Mammary epithelial cell (primary cell): ENCODE measurements at regions not wholly inside any gene's neighbourhood (a gene's known extent, or its start where the extent isn't known, plus 50 kb on each side); places are given as distances from the start of the nearest gene placed in this dataset.

Experiments
- CTCF ChIP-seq, 2 donors: IDR thresholded peaks in 1 of 2; conservative IDR thresholded peaks in 1 of 2; 2 replicates each; pipeline ENCODE4 v1.5.1; 2011 to 2012; ENCODE audit warnings: inconsistent platforms in 2 of 2, low read length in 2 of 2, mild to moderate bottlenecking in 2 of 2, control low read depth in 1 of 2, low read depth in 1 of 2; ENCODE audit not compliant: insufficient read depth in 1 of 2; ENCODE audit errors: extremely low read depth in 1 of 2
- EZH2 ChIP-seq: IDR thresholded peaks from 2 replicates; pipeline ENCODE4 v1.6.1; 2012; ENCODE audit warnings: low read length, inconsistent platforms, borderline replicate concordance

- TF ChIP-seq CTCF (conservative IDR thresholded peaks at IDR 0.05 in 1 of 2, IDR thresholded peaks at IDR 0.05 in 1 of 2; ENCODE audit: extremely low read depth in 1 of 2, insufficient read depth in 1 of 2, low read depth in 1 of 2, low read length in 2 of 2): no peak
- no peak for TF ChIP-seq EZH2
Measured at GRCh38 chr16:77637940-77638339, 84.4 kb upstream of the NUDT7 start.
